Esophagus muscularis mucosa (tissue), 3 donors: ENCODE measurements at regions not wholly inside any gene's neighbourhood (a gene's known extent, or its start where the extent isn't known, plus 50 kb on each side); places are given as distances from the start of the nearest gene placed in this dataset.

Source experiments
- CTCF ChIP-seq, 3 experiments: fragments of 200-600 bp in 2 of 3; fragments of 450-650 bp in 1 of 3; sonication (generic) in 2 of 3; IDR thresholded peaks; one replicate each; pipeline ENCODE4 v1.5.1; 2017 to 2019; ENCODE audit warnings: antibody characterized with exemption in 3 of 3, mild to moderate bottlenecking in 2 of 3, moderate library complexity in 1 of 3
- EP300 ChIP-seq: sonication (generic); formaldehyde crosslinking; IDR thresholded peaks from one replicate; pipeline ENCODE4 v1.6.1; 2017; ENCODE audit warnings: antibody characterized with exemption

- no peak for TF ChIP-seq EP300
- TF ChIP-seq CTCF (IDR thresholded peaks at IDR 0.05) = no peak
These were observed 554.9 kb upstream of the LRFN5 start for GRCh38 chr14:41051801-41052200.
